ENCODE measurements at regions not wholly inside any gene's neighbourhood (a gene's known extent, or its start where the extent isn't known, plus 50 kb on each side); places are given as distances from the start of the nearest gene placed in this dataset.

- no peak for DNase-seq
- no peaks in the 10 kb centered on the region for H3K36me3 ChIP-seq
- H3K4me1 ChIP-seq = no peaks in the 10 kb centered on the region
- no peaks in the 10 kb centered on the region for H3K27me3 ChIP-seq
- no peak overlapping the region for H3K4me3 ChIP-seq
- H3K9me3 ChIP-seq = peaks cover 0 to 7% (median 0%) of the 10 kb centered on the region in 3 donors
- no peak overlapping the region for H3K27ac ChIP-seq
- intact Hi-C loops (cut with DNase I; ENCODE audit: low total_unique reads) = no loop called here
- TF ChIP-seq, protein P1, sequence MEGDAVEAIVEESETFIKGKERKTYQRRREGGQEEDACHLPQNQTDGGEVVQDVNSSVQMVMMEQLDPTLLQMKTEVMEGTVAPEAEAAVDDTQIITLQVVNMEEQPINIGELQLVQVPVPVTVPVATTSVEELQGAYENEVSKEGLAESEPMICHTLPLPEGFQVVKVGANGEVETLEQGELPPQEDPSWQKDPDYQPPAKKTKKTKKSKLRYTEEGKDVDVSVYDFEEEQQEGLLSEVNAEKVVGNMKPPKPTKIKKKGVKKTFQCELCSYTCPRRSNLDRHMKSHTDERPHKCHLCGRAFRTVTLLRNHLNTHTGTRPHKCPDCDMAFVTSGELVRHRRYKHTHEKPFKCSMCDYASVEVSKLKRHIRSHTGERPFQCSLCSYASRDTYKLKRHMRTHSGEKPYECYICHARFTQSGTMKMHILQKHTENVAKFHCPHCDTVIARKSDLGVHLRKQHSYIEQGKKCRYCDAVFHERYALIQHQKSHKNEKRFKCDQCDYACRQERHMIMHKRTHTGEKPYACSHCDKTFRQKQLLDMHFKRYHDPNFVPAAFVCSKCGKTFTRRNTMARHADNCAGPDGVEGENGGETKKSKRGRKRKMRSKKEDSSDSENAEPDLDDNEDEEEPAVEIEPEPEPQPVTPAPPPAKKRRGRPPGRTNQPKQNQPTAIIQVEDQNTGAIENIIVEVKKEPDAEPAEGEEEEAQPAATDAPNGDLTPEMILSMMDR (IDR thresholded peaks at IDR 0.05) = no peak
These were observed 295.8 kb downstream of the GABRB3 start for GRCh38 chr15:26477044-26477443.

- DNase-seq = no peak
- no peaks in the 10 kb centered on the region for H3K4me1 ChIP-seq
- no peak overlapping the region for H3K4me3 ChIP-seq
- H3K36me3 ChIP-seq = no peaks in the 10 kb centered on the region
- TF ChIP-seq, protein P1 (IDR thresholded peaks at IDR 0.05) = no peak
- H3K27me3 ChIP-seq = no peaks in the 10 kb centered on the region
- intact Hi-C loops (cut with DNase I; ENCODE audit: low total_unique reads) = no loop called here
- no peak overlapping the region for H3K27ac ChIP-seq
- H3K9me3 ChIP-seq = peaks cover 0 to 7% (median 0%) of the 10 kb centered on the region in 3 donors
These were observed 297.3 kb downstream of the GABRB3 start for GRCh38 chr15:26475554-26475953.

DNA sequence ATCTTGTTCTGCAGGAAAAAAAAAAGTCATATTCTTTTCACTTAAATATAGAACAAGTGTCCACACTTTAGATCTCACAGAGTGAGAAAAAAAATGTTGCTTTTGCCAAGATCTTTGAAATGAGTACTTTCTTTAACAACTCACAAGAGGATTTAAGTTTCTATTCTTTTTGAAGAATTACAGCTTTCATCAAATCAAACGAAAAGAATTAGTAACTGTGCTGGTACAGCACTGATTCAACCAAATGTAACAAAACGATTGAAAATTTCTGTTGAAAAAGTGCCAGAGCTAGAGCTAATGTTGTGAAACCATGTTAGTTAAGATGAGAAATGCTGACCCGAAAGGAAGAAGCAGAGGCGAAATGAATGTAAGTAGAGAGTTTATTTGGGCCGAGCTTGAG lies 300.2 kb downstream of the GABRB3 start:
- intact Hi-C loops (cut with DNase I; ENCODE audit: low total_unique reads) = no loop called here

GRCh38 chr15:26461847-26462608 lies 310.8 kb downstream of the GABRB3 start:
- TF ChIP-seq, protein P1 (IDR thresholded peaks at IDR 0.05) = no peak
- intact Hi-C loops (cut with DNase I; ENCODE audit: low total_unique reads) = no loop called here
- Histone ChIP-seq H3K27ac (no peak overlapping the region), H3K4me1 (no peaks in the 10 kb centered on the region), H3K9me3 (no peaks in the 10 kb centered on the region), H3K4me3 (no peak overlapping the region), H3K27me3 (no peaks in the 10 kb centered on the region), H3K36me3 (no peaks in the 10 kb centered on the region)
- DNase-seq = no peak

More for the DNA sequence above, 300.2 kb downstream of the GABRB3 start:
- Histone ChIP-seq H3K9me3 (peaks cover 0 to 13% (median 0%) of the 10 kb centered on the region in 3 donors), H3K27me3 (no peaks in the 10 kb centered on the region), H3K4me1 (no peaks in the 10 kb centered on the region), H3K36me3 (no peaks in the 10 kb centered on the region), H3K27ac (no peak overlapping the region), H3K4me3 (no peak overlapping the region)
- TF ChIP-seq, protein P1 (IDR thresholded peaks at IDR 0.05) = no peak
- DNase-seq = no peak

- intact Hi-C loops (cut with DNase I; ENCODE audit: low total_unique reads) = no loop called here
- no peak for DNase-seq
- no peak overlapping the region for H3K27ac ChIP-seq
- no peaks in the 10 kb centered on the region for H3K27me3 ChIP-seq
- H3K36me3 ChIP-seq = no peaks in the 10 kb centered on the region
- no peaks in the 10 kb centered on the region for H3K4me1 ChIP-seq
- H3K9me3 ChIP-seq = no peaks in the 10 kb centered on the region
- no peak overlapping the region for H3K4me3 ChIP-seq
- TF ChIP-seq, protein P1 (IDR thresholded peaks at IDR 0.05) = no peak
These were observed 312.7 kb downstream of the GABRB3 start for GRCh38 chr15:26460165-26460564.
